H1 (cell line): ENCODE measurements at regions not wholly inside any gene's neighbourhood (a gene's known extent, or its start where the extent isn't known, plus 50 kb on each side); places are given as distances from the start of the nearest gene placed in this dataset.

Source experiments
- CTCF ChIA-PET: fragments of 300-600 bp; sonication (Branson Sonifier 250); formaldehyde crosslinking; loops from one replicate; lab custom pipeline; 2021; ENCODE audit not compliant: partially characterized antibody; lab: Charles Lee
- POLR2A ChIA-PET: fragments of 300-600 bp; sonication (Branson Sonifier 250); formaldehyde crosslinking; loops from one replicate; lab custom pipeline; 2021; ENCODE audit warnings: inconsistent platforms; ENCODE audit not compliant: partially characterized antibody; lab: Charles Lee
- DNase-seq, 2 experiments: peaks; one replicate each; pipeline versions ENCODE4 v3.0.0 to v3.0.0-alpha.2; 2010 to 2022; ENCODE audit warnings: low spot score in 2 of 2, low read depth in 1 of 2, mixed read lengths in 1 of 2
- FAIRE-seq: peaks from 2 replicates; lab custom pipeline; 2011; peaks lifted over from hg19 to GRCh38; lab: Jason Lieb, UNC
- H2AFZ ChIP-seq: 2 replicates; pipeline ENCODE4 v1.8.1; 2012; ENCODE audit warnings: low read length, inconsistent platforms
- H2AK5ac ChIP-seq: 2 replicates; pipeline ENCODE4 v1.6.1; 2013; ENCODE audit warnings: low read depth, low read length
- H2BK120ac ChIP-seq: replicated peaks from 2 replicates; pipeline ENCODE3; 2013; ENCODE audit warnings: low read depth, low read length, inconsistent platforms
- H2BK12ac ChIP-seq: 2 replicates; pipeline ENCODE4 v1.6.1; 2013; ENCODE audit warnings: low read depth, low read length
- H2BK15ac ChIP-seq: 2 replicates; pipeline ENCODE4 v1.6.1; 2013; ENCODE audit warnings: low read length
- H2BK20ac ChIP-seq: 2 replicates; pipeline ENCODE4 v1.6.1; 2013; ENCODE audit warnings: low read length
- H2BK5ac ChIP-seq: 2 replicates; pipeline ENCODE4 v1.6.1; 2013; ENCODE audit warnings: low read depth, low read length
- H3K14ac ChIP-seq: 2 replicates; pipeline ENCODE4 v1.6.1; 2013; ENCODE audit warnings: inconsistent platforms; ENCODE audit not compliant: insufficient read length
- H3K18ac ChIP-seq: 2 replicates; pipeline ENCODE4 v1.6.1; 2013; ENCODE audit warnings: low read length; ENCODE audit errors: extremely low read depth
- H3K23ac ChIP-seq: 2 replicates; pipeline ENCODE4 v1.6.1; 2013; ENCODE audit warnings: inconsistent platforms; ENCODE audit not compliant: insufficient read length
- H3K23me2 ChIP-seq: 2 replicates; pipeline ENCODE4 v1.6.1; 2013; ENCODE audit warnings: low read depth, low read length
- H3K27ac ChIP-seq: 2 replicates; pipeline ENCODE4 v1.6.1; 2011; ENCODE audit warnings: low read depth, low read length, inconsistent platforms
- H3K27me3 ChIP-seq, 4 experiments: replicated peaks in 1 of 4; 1 replicate in 1 of 4; 2 replicates in 3 of 4; pipeline versions ENCODE4 v1.6.1 to v1.8.1; 2011 to 2013; ENCODE audit warnings: low read length in 3 of 4, mild to moderate bottlenecking in 3 of 4, inconsistent platforms in 2 of 4, mixed read lengths in 2 of 4, moderate library complexity in 1 of 4; ENCODE audit not compliant: control insufficient read depth in 3 of 4, insufficient read depth in 3 of 4; ENCODE audit errors: extremely low read depth in 1 of 4
- H3K36me3 ChIP-seq, 4 experiments: 2 replicates each; pipeline versions ENCODE4 v1.6.1 to v1.8.1; 2011 to 2013; ENCODE audit warnings: mild to moderate bottlenecking in 4 of 4, low read length in 3 of 4, moderate library complexity in 2 of 4, control low read depth in 1 of 4, inconsistent platforms in 1 of 4; ENCODE audit not compliant: insufficient read depth in 4 of 4, control insufficient read depth in 2 of 4
- H3K4ac ChIP-seq: replicated peaks from 2 replicates; pipeline ENCODE3; 2013; ENCODE audit warnings: low read length, low read depth, mixed read lengths, inconsistent platforms; ENCODE audit not compliant: insufficient read length
- H3K4me1 ChIP-seq, 4 experiments: replicated peaks in 1 of 4; 1 replicate in 1 of 4; 2 replicates in 3 of 4; pipeline versions ENCODE4 v1.6.1 to v1.8.1; 2011 to 2013; ENCODE audit warnings: low read length in 3 of 4, inconsistent platforms in 2 of 4, mixed read lengths in 1 of 4; ENCODE audit not compliant: insufficient read depth in 4 of 4, control insufficient read depth in 3 of 4
- H3K4me2 ChIP-seq, 2 experiments: 2 replicates each; pipeline versions ENCODE4 v1.6.1 to v1.8.1; 2011 to 2013; ENCODE audit warnings: low read depth in 2 of 2, low read length in 2 of 2, control low read depth in 1 of 2, inconsistent platforms in 1 of 2, mild to moderate bottlenecking in 1 of 2; ENCODE audit not compliant: insufficient read depth in 1 of 2
- H3K4me3 ChIP-seq, 4 experiments: fragments of 200-600, 300-600 bp in 1 of 4; sonication (generic), shearing (Covaris generic), sonication (Bioruptor Twin) in 1 of 4; 2 replicates each; pipeline versions ENCODE4 v1.5.1 to v1.8.1; 2011 to 2016; ENCODE audit warnings: low read length in 4 of 4, low read depth in 3 of 4, control low read depth in 2 of 4, inconsistent platforms in 2 of 4, mild to moderate bottlenecking in 2 of 4, mixed read lengths in 1 of 4, moderate library complexity in 1 of 4; ENCODE audit not compliant: insufficient read depth in 2 of 4; ENCODE audit errors: extremely low read depth in 1 of 4
- H3K56ac ChIP-seq: replicated peaks from 2 replicates; pipeline ENCODE3; 2013; ENCODE audit warnings: low read depth, mild to moderate bottlenecking, mixed read lengths, low read length, inconsistent platforms; ENCODE audit not compliant: insufficient read length
- H3K79me1 ChIP-seq: 2 replicates; pipeline ENCODE4 v1.6.1; 2013; ENCODE audit warnings: low read depth, low read length, control low read depth
- H3K79me2 ChIP-seq, 2 experiments: 2 replicates each; pipeline versions ENCODE4 v1.6.1 to v1.8.1; 2012 to 2013; ENCODE audit warnings: low read length in 2 of 2, mild to moderate bottlenecking in 2 of 2, inconsistent platforms in 1 of 2; ENCODE audit not compliant: insufficient read depth in 2 of 2, control insufficient read depth in 1 of 2
- H3K9ac ChIP-seq, 4 experiments: replicated peaks in 1 of 4; 1 replicate in 1 of 4; 2 replicates in 3 of 4; pipeline versions ENCODE4 v1.6.1 to v1.8.1; 2011 to 2013; ENCODE audit warnings: low read depth in 3 of 4, low read length in 3 of 4, control low read depth in 2 of 4, mild to moderate bottlenecking in 2 of 4, moderate library complexity in 2 of 4, inconsistent platforms in 1 of 4; ENCODE audit errors: extremely low read depth in 1 of 4
- H3K9me3 ChIP-seq, 2 experiments: 2 replicates each; pipeline versions ENCODE4 v1.6.1 to v1.8.1; 2012 to 2013; ENCODE audit warnings: mild to moderate bottlenecking in 2 of 2, moderate library complexity in 2 of 2, control low read depth in 1 of 2, inconsistent platforms in 1 of 2, low read depth in 1 of 2, low read length in 1 of 2, mixed read lengths in 1 of 2; ENCODE audit not compliant: insufficient read depth in 2 of 2
- H4K20me1 ChIP-seq, 2 experiments: replicated peaks in 1 of 2; 2 replicates each; pipeline versions ENCODE3 to v1.8.1; 2011 to 2013; ENCODE audit warnings: inconsistent platforms in 2 of 2, low read length in 2 of 2, mild to moderate bottlenecking in 1 of 2; ENCODE audit not compliant: insufficient read depth in 2 of 2, control insufficient read depth in 1 of 2
- H4K5ac ChIP-seq: 2 replicates; pipeline ENCODE4 v1.6.1; 2013; ENCODE audit warnings: low read length, low read depth, mixed read lengths, inconsistent platforms; ENCODE audit not compliant: insufficient read length
- H4K8ac ChIP-seq: 2 replicates; pipeline ENCODE4 v1.8.0; 2013; ENCODE audit warnings: mild to moderate bottlenecking, moderate library complexity, low read length, inconsistent platforms; ENCODE audit not compliant: insufficient read depth; ENCODE audit errors: extremely low read depth
- H4K91ac ChIP-seq: replicated peaks from 2 replicates; pipeline ENCODE3; 2013; ENCODE audit warnings: low read length, mixed read lengths, inconsistent platforms; ENCODE audit not compliant: insufficient read length
- RAD21 ChIP-seq, 2 experiments: IDR thresholded peaks in 1 of 2; conservative IDR thresholded peaks in 1 of 2; 2 replicates each; pipeline ENCODE4 v1.6.1; 2011; ENCODE audit warnings: low read depth in 2 of 2, low read length in 2 of 2, improper control_type of control experiment in 1 of 2, inconsistent platforms in 1 of 2, mild to moderate bottlenecking in 1 of 2, moderate library complexity in 1 of 2
- TCF12 ChIP-seq: IDR thresholded peaks from 2 replicates; pipeline ENCODE4 v1.6.1; 2011; ENCODE audit warnings: low read depth, mild to moderate bottlenecking, low read length
- YY1 ChIP-seq: IDR thresholded peaks from 2 replicates; pipeline ENCODE4 v1.6.1; 2011; ENCODE audit warnings: low read depth, mild to moderate bottlenecking, low read length
- WGBS, 2 experiments: shearing (Covaris generic) in 1 of 2; methylation state at CpG; one replicate each; pipeline versions ENCODE4 v1.1.6 to v1.1.7; 2013 to 2015; ENCODE audit warnings: low lambda C conversion rate in 2 of 2, mixed read lengths in 2 of 2, inconsistent platforms in 1 of 2, low coverage in 1 of 2, missing lambda C conversion rate in 1 of 2; ENCODE audit not compliant: insufficient replicate concordance in 2 of 2, insufficient coverage in 1 of 2, insufficient read length in 1 of 2; ENCODE audit errors: extremely low coverage in 1 of 2, missing lambda C conversion rate in 1 of 2; 5-methylcytosine and 5-hydroxymethylcytosine counted together
- TF ChIP-seq, protein P1 (sequence below), 3 experiments: IDR thresholded peaks; 1 replicate in 2 of 3; 2 replicates in 1 of 3; pipeline versions ENCODE4 v1.5.1 to v1.6.1; 2011; ENCODE audit warnings: low read length in 3 of 3, mild to moderate bottlenecking in 3 of 3, inconsistent platforms in 2 of 3, low read depth in 1 of 3, moderate library complexity in 1 of 3; ENCODE audit not compliant: insufficient read depth in 1 of 3; ENCODE audit errors: control extremely low read depth in 1 of 3

DNA sequence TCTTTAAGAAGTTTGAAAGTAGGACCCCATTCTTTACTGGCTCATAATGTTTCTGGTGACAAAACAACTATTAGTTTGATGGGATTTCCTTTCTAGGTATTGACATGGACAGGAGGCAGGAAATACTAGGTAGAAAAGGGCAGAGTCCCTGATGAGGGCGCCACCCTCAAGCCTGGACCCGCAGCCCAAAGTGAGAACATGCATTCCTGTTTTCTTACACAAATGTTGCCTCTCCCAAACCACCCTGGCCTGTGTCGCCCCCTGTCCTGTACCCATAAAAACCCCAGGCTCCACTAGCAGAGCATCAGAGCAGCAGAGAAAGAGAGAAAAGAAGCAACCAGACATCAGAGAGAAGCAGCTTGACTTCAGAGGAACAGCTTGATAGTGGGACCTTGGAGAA is 1055.2 kb upstream of the POT1 start:
- Histone ChIP-seq H3K27ac (no peak overlapping the region), H3K79me1 (no peaks in the 10 kb centered on the region), H3K27me3 (no peaks in the 10 kb centered on the region), H3K9me3 (no peaks in the 10 kb centered on the region), H3K4me1 (no peaks in the 10 kb centered on the region), H2BK12ac (no peak overlapping the region), H3K79me2 (no peaks in the 10 kb centered on the region), H2AK5ac (no peak overlapping the region), H3K23me2 (no peaks in the 10 kb centered on the region), H3K4ac (no peak overlapping the region), H3K36me3 (no peaks in the 10 kb centered on the region), H2BK20ac (no peak overlapping the region), H2BK5ac (no peak overlapping the region), H4K20me1 (no peaks in the 10 kb centered on the region), H3K18ac (no peak overlapping the region), H2AFZ (peak overlapping the region; percentile 84; the same call in 1 of the 2 replicates), H4K91ac (no peak overlapping the region), H3K4me2 (no peak overlapping the region), H3K14ac (no peak overlapping the region), H3K4me3 (no peak overlapping the region), H3K9ac (no peak overlapping the region), H3K23ac (no peak overlapping the region), H2BK15ac (no peak overlapping the region), H4K8ac (no peak overlapping the region), H2BK120ac (no peak overlapping the region)
- peak in 1 of 2 experiments; percentile 1 for DNase-seq
- FAIRE-seq: no peak
- ChIA-PET POLR2A (no interaction called here), CTCF (interaction anchor here (0.8 to 1.6 kb wide), 6 partner anchors 9 to 604 kb away, joined by 3 read pairs; no protein-coding TSS in a partner anchor)
- 88% methylated on average over 3 of the region's 3 CpGs; no CpG with 5 or more reads in 1 of the 2 experiments for WGBS, 2 experiments
- TF ChIP-seq RAD21 (IDR thresholded peaks at IDR 0.05 in 1 of 2, conservative IDR thresholded peaks at IDR 0.05 in 1 of 2; ENCODE audit: low read depth in 2 of 2, low read length in 2 of 2) (peak; percentile 54 to 58), YY1 (no peak), TCF12 (no peak)
- TF ChIP-seq, protein P1, sequence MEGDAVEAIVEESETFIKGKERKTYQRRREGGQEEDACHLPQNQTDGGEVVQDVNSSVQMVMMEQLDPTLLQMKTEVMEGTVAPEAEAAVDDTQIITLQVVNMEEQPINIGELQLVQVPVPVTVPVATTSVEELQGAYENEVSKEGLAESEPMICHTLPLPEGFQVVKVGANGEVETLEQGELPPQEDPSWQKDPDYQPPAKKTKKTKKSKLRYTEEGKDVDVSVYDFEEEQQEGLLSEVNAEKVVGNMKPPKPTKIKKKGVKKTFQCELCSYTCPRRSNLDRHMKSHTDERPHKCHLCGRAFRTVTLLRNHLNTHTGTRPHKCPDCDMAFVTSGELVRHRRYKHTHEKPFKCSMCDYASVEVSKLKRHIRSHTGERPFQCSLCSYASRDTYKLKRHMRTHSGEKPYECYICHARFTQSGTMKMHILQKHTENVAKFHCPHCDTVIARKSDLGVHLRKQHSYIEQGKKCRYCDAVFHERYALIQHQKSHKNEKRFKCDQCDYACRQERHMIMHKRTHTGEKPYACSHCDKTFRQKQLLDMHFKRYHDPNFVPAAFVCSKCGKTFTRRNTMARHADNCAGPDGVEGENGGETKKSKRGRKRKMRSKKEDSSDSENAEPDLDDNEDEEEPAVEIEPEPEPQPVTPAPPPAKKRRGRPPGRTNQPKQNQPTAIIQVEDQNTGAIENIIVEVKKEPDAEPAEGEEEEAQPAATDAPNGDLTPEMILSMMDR (IDR thresholded peaks at IDR 0.05; ENCODE audit: control extremely low read depth in 1 of 3, insufficient read depth in 1 of 3, low read depth in 1 of 3, low read length in 3 of 3): peak; percentile 21 to 36 (median 32)
- TF ChIP-seq, all 59 proteins: peak for 2
- Histone ChIP-seq H3K56ac (no peak overlapping the region), H4K5ac (no peak overlapping the region)
